8988T (cell line): ENCODE measurements at regions not wholly inside any gene's neighbourhood (a gene's known extent, or its start where the extent isn't known, plus 50 kb on each side); places are given as distances from the start of the nearest gene placed in this dataset.

Source experiments
- DNase-seq: peaks from one replicate; pipeline ENCODE4 v3.0.0; 2011

- no peak for DNase-seq
Measured at GRCh38 chr14:101220921-101221510, 317.5 kb upstream of the RTL1 start.

GRCh38 chr14:101221549-101222160 lies 318.1 kb upstream of the RTL1 start:
- DNase-seq, result no peak

- DNase-seq, result no peak
Measured at GRCh38 chr14:101222362-101223070, 319.0 kb upstream of the RTL1 start.

GRCh38 chr14:101223127-101223526 lies 319.6 kb upstream of the RTL1 start:
- no peak for DNase-seq

GRCh38 chr14:101223561-101224162 lies 320.1 kb upstream of the RTL1 start:
- no peak for DNase-seq

- DNase-seq, result no peak
Measured at GRCh38 chr14:101224356-101225156, 321.0 kb upstream of the RTL1 start.

- DNase-seq, result no peak
Measured at GRCh38 chr14:101225157-101226152, 321.9 kb upstream of the RTL1 start.

- DNase-seq, result no peak
Measured at GRCh38 chr14:101226265-101226602, 322.7 kb upstream of the RTL1 start.

- DNase-seq, result no peak
Measured at GRCh38 chr14:101226603-101227425, 323.3 kb upstream of the RTL1 start.

GRCh38 chr14:101227611-101228594 lies 324.4 kb upstream of the RTL1 start:
- DNase-seq, result no peak

- no peak for DNase-seq
Measured at GRCh38 chr14:101228949-101229541, 325.5 kb upstream of the RTL1 start.

- DNase-seq, result no peak
Measured at GRCh38 chr14:101229666-101230065, 326.1 kb upstream of the RTL1 start.

GRCh38 chr14:101230161-101230850 lies 326.8 kb upstream of the RTL1 start:
- DNase-seq, result no peak

- no peak for DNase-seq
Measured at GRCh38 chr14:101230851-101231550, 327.5 kb upstream of the RTL1 start.

- no peak for DNase-seq
Measured at GRCh38 chr14:101231828-101232227, 328.3 kb upstream of the RTL1 start.

GRCh38 chr14:101232340-101233020 lies 328.8 kb upstream of the DIO3 start:
- DNase-seq, result no peak

GRCh38 chr14:101233021-101233366 lies 328.3 kb upstream of the DIO3 start:
- DNase-seq, result no peak

- DNase-seq, result no peak
Measured at GRCh38 chr14:101233391-101233790, 327.9 kb upstream of the DIO3 start.
